Endodermal cell (in vitro differentiated cells): ENCODE measurements at regions not wholly inside any gene's neighbourhood (a gene's known extent, or its start where the extent isn't known, plus 50 kb on each side); places are given as distances from the start of the nearest gene placed in this dataset.

Experiments used
- DNase-seq: peaks from one replicate; pipeline ENCODE4 v3.0.0-alpha.2; 2017
- H3K27ac ChIP-seq: 2 replicates; pipeline ENCODE4 v1.5.1; 2013; ENCODE audit warnings: mild to moderate bottlenecking, low read depth, low read length, moderate library complexity
- H3K27me3 ChIP-seq: 2 replicates; pipeline ENCODE4 v1.6.1; 2013; ENCODE audit warnings: mild to moderate bottlenecking, low read length, moderate library complexity; ENCODE audit not compliant: insufficient read depth, control insufficient read depth, poor library complexity, severe bottlenecking
- H3K36me3 ChIP-seq: 2 replicates; pipeline ENCODE4 v1.7.0; 2013; ENCODE audit warnings: mild to moderate bottlenecking, low read length, moderate library complexity; ENCODE audit not compliant: control insufficient read depth, insufficient read depth
- H3K4me1 ChIP-seq: one replicate; pipeline ENCODE4 v1.7.0; 2013; ENCODE audit warnings: low read length; ENCODE audit not compliant: control insufficient read depth, insufficient read depth
- H3K4me3 ChIP-seq: 2 replicates; pipeline ENCODE4 v1.5.1; 2013; ENCODE audit warnings: mild to moderate bottlenecking, low read length, moderate library complexity
- H3K9ac ChIP-seq: 2 replicates; pipeline ENCODE4 v1.6.1; 2013; ENCODE audit warnings: mild to moderate bottlenecking, low read length, moderate library complexity; ENCODE audit not compliant: poor library complexity, severe bottlenecking; ENCODE audit errors: extremely low read depth
- H3K9me3 ChIP-seq: 2 replicates; pipeline ENCODE4 v1.6.1; 2013; ENCODE audit warnings: mild to moderate bottlenecking, low read length, moderate library complexity; ENCODE audit not compliant: control insufficient read depth
- H3K27ac Mint-ChIP-seq: 2 replicates; pipeline ENCODE4 v1.8.0; 2020; ENCODE audit warnings: mixed read lengths
- H3K27me3 Mint-ChIP-seq: 2 replicates; pipeline ENCODE4 v1.8.0; 2021; ENCODE audit warnings: mild to moderate bottlenecking, mixed read lengths; ENCODE audit not compliant: insufficient read depth
- H3K36me3 Mint-ChIP-seq: 2 replicates; pipeline ENCODE4 v1.8.0; 2020; ENCODE audit warnings: low read depth, mixed read lengths
- H3K4me1 Mint-ChIP-seq: 2 replicates; pipeline ENCODE4 v1.8.0; 2020; ENCODE audit warnings: mixed read lengths
- H3K4me3 Mint-ChIP-seq: 2 replicates; pipeline ENCODE4 v1.8.0; 2020; ENCODE audit warnings: mild to moderate bottlenecking, moderate library complexity, mixed read lengths
- H3K9me3 Mint-ChIP-seq: 2 replicates; pipeline ENCODE4 v1.8.0; 2020; ENCODE audit warnings: mild to moderate bottlenecking, mixed read lengths
- WGBS, 2 experiments: methylation state at CpG; one replicate each; pipeline versions ENCODE4 v1.1.5 to v1.1.7; 2013; ENCODE audit warnings: missing lambda C conversion rate in 2 of 2, mixed read lengths in 1 of 2; ENCODE audit not compliant: insufficient coverage in 1 of 2, insufficient read length in 1 of 2; 5-methylcytosine and 5-hydroxymethylcytosine counted together
- TF ChIP-seq, protein P1 (sequence below): fragments of 200-600 bp; sonication (generic); conservative IDR thresholded peaks from 2 replicates; pipeline ENCODE4 v1.5.0; 2021; ENCODE audit warnings: antibody characterized with exemption, mild to moderate bottlenecking

- peaks cover 7% of the 10 kb centered on the region for H3K4me1 ChIP-seq
- TF ChIP-seq, protein P1, sequence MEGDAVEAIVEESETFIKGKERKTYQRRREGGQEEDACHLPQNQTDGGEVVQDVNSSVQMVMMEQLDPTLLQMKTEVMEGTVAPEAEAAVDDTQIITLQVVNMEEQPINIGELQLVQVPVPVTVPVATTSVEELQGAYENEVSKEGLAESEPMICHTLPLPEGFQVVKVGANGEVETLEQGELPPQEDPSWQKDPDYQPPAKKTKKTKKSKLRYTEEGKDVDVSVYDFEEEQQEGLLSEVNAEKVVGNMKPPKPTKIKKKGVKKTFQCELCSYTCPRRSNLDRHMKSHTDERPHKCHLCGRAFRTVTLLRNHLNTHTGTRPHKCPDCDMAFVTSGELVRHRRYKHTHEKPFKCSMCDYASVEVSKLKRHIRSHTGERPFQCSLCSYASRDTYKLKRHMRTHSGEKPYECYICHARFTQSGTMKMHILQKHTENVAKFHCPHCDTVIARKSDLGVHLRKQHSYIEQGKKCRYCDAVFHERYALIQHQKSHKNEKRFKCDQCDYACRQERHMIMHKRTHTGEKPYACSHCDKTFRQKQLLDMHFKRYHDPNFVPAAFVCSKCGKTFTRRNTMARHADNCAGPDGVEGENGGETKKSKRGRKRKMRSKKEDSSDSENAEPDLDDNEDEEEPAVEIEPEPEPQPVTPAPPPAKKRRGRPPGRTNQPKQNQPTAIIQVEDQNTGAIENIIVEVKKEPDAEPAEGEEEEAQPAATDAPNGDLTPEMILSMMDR: no peak
- 86 to 90% methylated on average over 4 to 7 of the region's 7 CpGs for WGBS, 2 experiments
Observed at GRCh38 chr1:67482733-67483482, 52.7 kb upstream of the SERBP1 start.

DNA sequence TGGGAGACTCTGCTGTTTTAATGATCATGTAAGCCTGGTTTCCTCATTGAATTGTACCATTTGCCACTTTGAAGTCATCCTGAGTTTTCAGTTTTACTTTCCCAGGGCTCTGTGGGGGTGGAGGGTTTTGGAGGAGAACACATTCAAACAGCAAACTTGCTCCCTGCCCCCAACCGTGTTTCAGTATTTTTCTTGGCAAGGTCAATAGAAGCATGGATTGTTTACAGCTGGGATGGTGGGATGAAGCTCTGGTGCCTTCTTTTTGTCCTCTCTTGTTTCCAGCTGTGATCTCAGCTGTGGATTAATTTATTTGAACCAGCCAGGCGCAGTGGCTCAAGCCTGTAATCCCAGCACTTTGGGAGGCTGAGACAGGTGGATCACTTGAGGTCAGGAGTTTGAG lies 54.3 kb upstream of the SERBP1 start:
- WGBS, 2 experiments: 50 to 57% methylated on average over 1 to 2 of the region's 2 CpGs

More at GRCh38 chr1:67482733-67483482, 52.7 kb upstream of the SERBP1 start:
- Histone ChIP-seq H3K9me3 (no peaks in the 10 kb centered on the region), H3K27ac (no peak overlapping the region), H3K4me3 (no peak overlapping the region), H3K9ac (no peak overlapping the region), H3K27me3 (no peaks in the 10 kb centered on the region), H3K36me3 (no peaks in the 10 kb centered on the region)
- no peak for DNase-seq
- Mint-ChIP-seq H3K4me3 (no peak overlapping the region), H3K36me3 (no peaks in the 10 kb centered on the region), H3K9me3 (no peaks in the 10 kb centered on the region), H3K27ac (no peak overlapping the region), H3K27me3 (no peaks in the 10 kb centered on the region), H3K4me1 (peaks cover 23% of the 10 kb centered on the region)

DNA sequence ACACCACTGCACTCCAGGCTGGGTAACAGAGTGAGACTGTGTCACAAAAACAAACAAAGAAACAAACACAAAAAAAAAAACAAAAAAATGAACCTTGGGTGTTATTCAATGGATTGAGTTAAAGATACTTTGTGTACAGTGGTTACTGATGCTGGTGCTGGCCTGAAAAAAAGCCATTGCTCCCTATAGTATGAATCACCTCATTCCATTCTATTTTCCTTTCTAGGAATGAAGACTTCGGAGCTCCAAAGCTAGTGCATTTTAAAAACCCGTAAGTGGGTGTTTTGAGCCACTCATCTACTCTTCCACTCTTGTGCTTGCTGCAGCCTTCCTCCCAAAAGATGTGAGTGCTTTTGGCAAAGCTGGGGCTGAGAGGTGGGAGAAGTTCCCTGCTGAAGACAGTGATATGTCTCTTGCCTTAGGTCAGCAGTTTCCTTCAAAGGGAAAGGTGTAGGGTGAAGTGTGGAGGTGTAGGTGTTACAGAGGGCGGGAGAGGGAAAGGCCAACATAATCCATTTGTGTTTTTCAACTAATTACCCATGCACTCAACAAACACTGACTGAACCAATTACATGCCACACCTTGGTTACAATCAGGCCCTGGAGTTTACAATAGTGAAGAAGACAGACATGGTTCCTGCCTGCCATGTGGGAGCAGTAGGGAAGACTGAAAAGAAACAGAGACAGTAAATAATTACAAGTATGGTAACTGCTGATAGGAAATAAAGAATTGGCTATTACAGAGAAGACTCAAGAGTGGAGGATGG lies 55.0 kb upstream of the SERBP1 start:
- H3K27ac Mint-ChIP-seq: no peak overlapping the region
- Histone ChIP-seq H3K9me3 (no peaks in the 10 kb centered on the region), H3K36me3 (no peaks in the 10 kb centered on the region), H3K4me3 (no peak overlapping the region), H3K27ac (no peak overlapping the region), H3K4me1 (peaks cover 7% of the 10 kb centered on the region), H3K27me3 (no peaks in the 10 kb centered on the region), H3K9ac (no peak overlapping the region)
- H3K27me3 Mint-ChIP-seq: no peaks in the 10 kb centered on the region
- TF ChIP-seq, protein P1: no peak
- H3K4me1 Mint-ChIP-seq: peaks cover 16% of the 10 kb centered on the region
- DNase-seq: no peak
- no peaks in the 10 kb centered on the region for H3K36me3 Mint-ChIP-seq
- 96 to 100% methylated on average over 2 of the region's 3 CpGs for whole genome bisulfite sequencing, 2 experiments
- no peak overlapping the region for H3K4me3 Mint-ChIP-seq
- H3K9me3 Mint-ChIP-seq: no peaks in the 10 kb centered on the region

More for the DNA sequence above, 54.3 kb upstream of the SERBP1 start:
- no peaks in the 10 kb centered on the region for H3K36me3 Mint-ChIP-seq
- no peak for DNase-seq
- H3K27me3 Mint-ChIP-seq: no peaks in the 10 kb centered on the region
- H3K4me1 ChIP-seq: peaks cover 7% of the 10 kb centered on the region
- no peaks in the 10 kb centered on the region for H3K9me3 ChIP-seq
- H3K27me3 ChIP-seq: no peaks in the 10 kb centered on the region
- peak overlapping the region; percentile 66 for H3K27ac Mint-ChIP-seq
- peaks cover 17% of the 10 kb centered on the region for H3K4me1 Mint-ChIP-seq
- no peak overlapping the region for H3K27ac ChIP-seq
- H3K4me3 Mint-ChIP-seq: no peak overlapping the region
- no peaks in the 10 kb centered on the region for H3K36me3 ChIP-seq
- TF ChIP-seq, protein P1: no peak
- H3K9ac ChIP-seq: no peak overlapping the region
- H3K9me3 Mint-ChIP-seq: no peaks in the 10 kb centered on the region
- no peak overlapping the region for H3K4me3 ChIP-seq
